Activated CD8-positive, alpha-beta T cell treated with anti-CD3 and anti-CD28 coated beads for 36 hours (primary cell): ENCODE measurements at regions not wholly inside any gene's neighbourhood (a gene's known extent, or its start where the extent isn't known, plus 50 kb on each side); places are given as distances from the start of the nearest gene placed in this dataset.

Experiments
- ATAC-seq: fragments of 200-7000 bp; cut with Tn5 transposase; one replicate; pipeline ENCODE4 v1.10.0; 2021; ENCODE audit warnings: mild to moderate bottlenecking, moderate library complexity
- CTCF ChIA-PET: fragments of 350-600 bp; sonication (Branson Sonifier 250); formaldehyde crosslinking; loops from one replicate; lab custom pipeline; 2021; ENCODE audit warnings: antibody characterized with exemption; lab: Charles Lee
- POLR2A ChIA-PET: fragments of 350-600 bp; sonication (Branson Sonifier 250); formaldehyde crosslinking; loops from one replicate; lab custom pipeline; 2021; ENCODE audit warnings: antibody characterized with exemption; lab: Charles Lee
- DNase-seq: peaks from one replicate; pipeline ENCODE4 v3.0.0-alpha.2; 2020
- H3K27ac Mint-ChIP-seq: one replicate; pipeline ENCODE4 v1.8.0; 2021; ENCODE audit warnings: mild to moderate bottlenecking, mixed read lengths
- H3K27me3 Mint-ChIP-seq: one replicate; pipeline ENCODE4 v1.8.0; 2021; ENCODE audit warnings: mixed read lengths
- H3K36me3 Mint-ChIP-seq: one replicate; pipeline ENCODE4 v1.8.0; 2021; ENCODE audit warnings: low read depth, mixed read lengths
- H3K4me1 Mint-ChIP-seq: one replicate; pipeline ENCODE4 v1.8.0; 2021; ENCODE audit warnings: low read depth, mixed read lengths
- H3K4me3 Mint-ChIP-seq: one replicate; pipeline ENCODE4 v1.8.0; 2021; ENCODE audit warnings: mild to moderate bottlenecking, moderate library complexity, mixed read lengths
- H3K9me3 Mint-ChIP-seq: one replicate; pipeline ENCODE4 v1.8.0; 2021; ENCODE audit warnings: mixed read lengths
- CTCF ChIP-seq: fragments of 200-600 bp; IDR thresholded peaks from one replicate; pipeline ENCODE4 v1.8.0; 2022; ENCODE audit warnings: antibody characterized with exemption, mild to moderate bottlenecking
- intact Hi-C: fragments of 100-400 bp; cut with micrococcal nuclease; formaldehyde crosslinking; loops from one replicate; pipeline ENCODE4 v1.10.0; 2022

GRCh38 chr17:15124746-15125145 is 140.4 kb downstream of the PMP22 start:
- H3K27ac Mint-ChIP-seq, result no peak overlapping the region
- H3K9me3 Mint-ChIP-seq, result no peaks in the 10 kb centered on the region
- H3K4me1 Mint-ChIP-seq, result no peaks in the 10 kb centered on the region
- H3K4me3 Mint-ChIP-seq, result no peak overlapping the region
- DNase-seq (no peak), ATAC-seq (no peak)
- H3K36me3 Mint-ChIP-seq, result no peaks in the 10 kb centered on the region
- H3K27me3 Mint-ChIP-seq, result peaks cover 14% of the 10 kb centered on the region
- no peak for TF ChIP-seq CTCF
- intact Hi-C loops, result no loop called here
- CTCF ChIA-PET, result no interaction called here
- POLR2A ChIA-PET, result no interaction called here

GRCh38 chr17:15124264-15124595 is 140.9 kb downstream of the PMP22 start:
- H3K4me3 Mint-ChIP-seq, result no peak overlapping the region
- no peaks in the 10 kb centered on the region for H3K9me3 Mint-ChIP-seq
- POLR2A ChIA-PET, result no interaction called here
- CTCF ChIA-PET, result no interaction called here
- no peak for DNase-seq
- H3K4me1 Mint-ChIP-seq, result no peaks in the 10 kb centered on the region
- ATAC-seq, result no peak
- H3K27me3 Mint-ChIP-seq, result peaks cover 12% of the 10 kb centered on the region
- intact Hi-C loops, result no loop called here
- H3K27ac Mint-ChIP-seq, result no peak overlapping the region
- no peaks in the 10 kb centered on the region for H3K36me3 Mint-ChIP-seq
- no peak for TF ChIP-seq CTCF

GRCh38 chr17:15123593-15124263 is 141.4 kb downstream of the PMP22 start:
- POLR2A ChIA-PET, result no interaction called here
- intact Hi-C loops, result no loop called here
- no peak overlapping the region for H3K27ac Mint-ChIP-seq
- H3K36me3 Mint-ChIP-seq, result no peaks in the 10 kb centered on the region
- no peak for TF ChIP-seq CTCF
- DNase-seq, result no peak
- peaks cover 9% of the 10 kb centered on the region for H3K27me3 Mint-ChIP-seq
- no peak overlapping the region for H3K4me3 Mint-ChIP-seq
- H3K4me1 Mint-ChIP-seq, result no peaks in the 10 kb centered on the region
- CTCF ChIA-PET, result no interaction called here
- no peak for ATAC-seq
- no peaks in the 10 kb centered on the region for H3K9me3 Mint-ChIP-seq

DNA sequence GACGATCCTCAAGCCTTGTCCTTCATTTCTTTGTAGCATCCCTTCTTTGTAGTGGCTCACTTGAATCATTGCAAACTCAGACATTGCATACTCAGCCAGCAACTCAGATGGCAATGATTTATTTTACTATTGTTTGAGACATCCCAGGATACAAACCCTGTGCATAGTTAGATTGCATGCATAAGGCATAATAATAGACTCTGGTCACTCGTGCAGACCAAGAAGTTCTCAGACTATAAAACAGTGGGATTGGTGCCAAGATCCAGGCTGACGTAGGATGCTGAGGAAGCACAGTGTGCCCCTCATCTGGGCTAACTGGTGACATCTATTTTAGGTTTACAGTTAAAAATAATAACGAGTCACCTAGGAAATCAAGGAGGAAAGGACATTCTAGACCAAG is 142.3 kb downstream of the PMP22 start:
- no peak for TF ChIP-seq CTCF
- H3K27ac Mint-ChIP-seq, result no peak overlapping the region
- H3K4me3 Mint-ChIP-seq, result no peak overlapping the region
- intact Hi-C loops, result no loop called here
- POLR2A ChIA-PET, result no interaction called here
- no peaks in the 10 kb centered on the region for H3K9me3 Mint-ChIP-seq
- H3K27me3 Mint-ChIP-seq, result peaks cover 8% of the 10 kb centered on the region
- no peak for DNase-seq
- H3K4me1 Mint-ChIP-seq, result no peaks in the 10 kb centered on the region
- no peaks in the 10 kb centered on the region for H3K36me3 Mint-ChIP-seq
- CTCF ChIA-PET, result no interaction called here
- no peak for ATAC-seq

GRCh38 chr17:15121426-15121825 is 143.7 kb downstream of the PMP22 start:
- no peak for ATAC-seq
- Mint-ChIP-seq H3K27me3 (peaks cover 6% of the 10 kb centered on the region), H3K4me3 (no peak overlapping the region), H3K27ac (no peak overlapping the region), H3K9me3 (no peaks in the 10 kb centered on the region), H3K36me3 (no peaks in the 10 kb centered on the region), H3K4me1 (no peaks in the 10 kb centered on the region)
- no peak for DNase-seq
- intact Hi-C loops, result no loop called here
- CTCF ChIA-PET, result no interaction called here
- POLR2A ChIA-PET, result no interaction called here
- no peak for TF ChIP-seq CTCF
